Adrenal gland (tissue), 5 donors: ENCODE measurements at regions not wholly inside any gene's neighbourhood (a gene's known extent, or its start where the extent isn't known, plus 50 kb on each side); places are given as distances from the start of the nearest gene placed in this dataset.

Source experiments
- CTCF ChIP-seq, 6 experiments: fragments of 450-650 bp in 4 of 6; fragments of 200-600 bp in 2 of 6; sonication (generic) in 1 of 6; IDR thresholded peaks; 1 replicate in 5 of 6; 2 replicates in 1 of 6; pipeline versions ENCODE4 v1.5.1 to v1.8.0; 2016 to 2021; ENCODE audit warnings: antibody characterized with exemption in 6 of 6, mild to moderate bottlenecking in 2 of 6, moderate library complexity in 1 of 6
- POLR2A ChIP-seq, 2 donors: fragments of 450-650 bp; IDR thresholded peaks; one replicate each; pipeline ENCODE4 v1.6.1; 2017; ENCODE audit warnings: antibody characterized with exemption in 2 of 2, mild to moderate bottlenecking in 2 of 2, moderate library complexity in 1 of 2
- donor health status: DM: no; HTN: no; CAD: no.

GRCh38 chr16:86067516-86067915 lies 168.6 kb downstream of the IRF8 start:
- TF ChIP-seq CTCF (IDR thresholded peaks at IDR 0.05), result no peak
- no peak for TF ChIP-seq POLR2A (IDR thresholded peaks at IDR 0.05)
